GM19468 (cell line): ENCODE measurements at regions not wholly inside any gene's neighbourhood (a gene's known extent, or its start where the extent isn't known, plus 50 kb on each side); places are given as distances from the start of the nearest gene placed in this dataset.

ENCODE experiments used
- ATAC-seq: cut with Tn5 transposase; IDR thresholded peaks from one replicate; pipeline ENCODE4 v1.9.1; 2021; ENCODE audit warnings: mild to moderate bottlenecking, moderate library complexity, moderate number of reproducible peaks; ENCODE audit not compliant: unreplicated experiment; ENCODE audit errors: extremely low read depth

DNA sequence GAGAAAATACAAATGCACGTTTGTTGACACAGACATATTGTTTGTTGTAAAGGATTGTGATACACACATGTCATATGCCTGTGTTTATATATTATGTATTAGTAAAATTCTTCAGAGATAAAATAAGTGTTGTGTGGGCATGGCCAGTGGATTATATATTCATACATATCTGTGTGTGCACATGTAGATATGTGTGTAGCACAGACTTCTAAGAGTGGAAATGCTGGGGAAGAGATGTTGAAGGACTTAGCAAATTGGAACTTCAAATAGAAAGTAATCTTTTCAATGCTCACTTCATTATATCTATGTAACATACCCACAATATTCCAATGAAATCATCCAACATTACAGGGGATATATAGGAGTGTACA lies 413.2 kb downstream of the LMO7 start:
- no peak for ATAC-seq

DNA sequence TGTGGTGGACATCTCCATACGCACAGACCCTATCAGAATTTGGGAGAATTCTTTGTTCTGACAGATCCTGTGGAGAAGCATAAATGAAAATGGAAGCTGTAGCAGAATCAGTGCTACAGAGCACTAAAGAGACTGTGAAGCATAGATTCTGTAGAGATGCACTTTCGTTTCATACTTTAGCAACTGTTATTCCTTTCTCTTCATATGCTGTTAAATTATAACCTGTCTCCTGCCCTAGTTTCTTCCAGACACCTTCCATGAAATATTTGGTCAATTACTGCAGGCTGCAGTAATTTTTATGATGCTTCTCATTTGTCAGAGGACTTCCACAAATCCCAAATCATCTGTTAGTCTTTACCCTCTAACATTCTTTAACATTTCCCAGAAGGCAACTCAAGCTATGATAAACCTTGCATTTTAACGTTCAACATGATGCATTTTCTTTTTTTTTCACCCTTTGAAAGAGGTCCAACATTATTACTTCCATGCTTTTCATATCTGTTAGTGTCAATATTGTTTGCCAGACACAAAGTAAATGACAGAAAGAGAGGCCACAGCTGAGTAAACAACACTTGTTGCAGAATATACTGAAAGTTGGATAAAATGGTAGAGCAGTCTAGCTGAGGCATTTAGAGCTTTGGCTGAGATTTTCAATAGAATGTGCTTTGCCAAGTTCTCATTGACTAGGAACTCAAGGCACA lies 412.7 kb downstream of the LMO7 start:
- no peak for ATAC-seq

DNA sequence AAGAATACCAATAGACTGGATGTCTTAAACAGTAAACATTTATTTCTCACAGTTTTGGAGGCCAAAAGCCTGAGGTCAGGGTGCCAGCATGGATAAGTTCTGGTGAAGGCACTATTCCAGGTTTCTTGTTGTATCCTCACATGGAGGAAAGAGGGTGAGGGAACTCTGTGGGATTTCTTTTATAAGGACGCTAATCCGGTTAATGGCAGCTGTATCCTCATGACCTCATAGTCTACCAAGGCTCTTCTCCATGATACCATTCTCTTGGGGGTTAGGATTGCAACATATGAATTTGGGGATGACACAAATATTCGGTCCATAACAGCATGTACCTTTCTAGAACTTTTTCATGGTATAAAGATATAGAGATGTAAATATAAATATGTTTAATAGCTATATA lies 412.0 kb downstream of the LMO7 start:
- no peak for ATAC-seq

DNA sequence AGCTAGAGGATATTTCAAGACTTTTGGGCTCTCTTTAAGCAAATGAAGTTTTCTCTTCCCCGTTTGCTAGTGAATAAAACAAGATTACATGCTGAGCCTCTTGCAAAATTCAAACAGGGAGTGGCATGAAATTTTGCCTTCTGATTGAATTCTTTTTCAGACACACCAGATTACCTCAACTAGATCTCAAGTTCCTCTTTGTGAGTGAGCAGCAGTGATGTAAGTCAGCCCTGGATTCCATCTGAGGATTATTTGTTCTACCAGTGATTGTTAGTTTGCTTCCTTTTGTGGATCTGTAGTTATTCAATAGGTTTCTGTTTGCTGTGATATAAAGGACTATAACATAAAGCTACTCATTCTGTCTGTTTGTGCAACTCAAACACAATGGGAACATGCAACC lies 407.7 kb downstream of the LMO7 start:
- ATAC-seq = no peak

DNA sequence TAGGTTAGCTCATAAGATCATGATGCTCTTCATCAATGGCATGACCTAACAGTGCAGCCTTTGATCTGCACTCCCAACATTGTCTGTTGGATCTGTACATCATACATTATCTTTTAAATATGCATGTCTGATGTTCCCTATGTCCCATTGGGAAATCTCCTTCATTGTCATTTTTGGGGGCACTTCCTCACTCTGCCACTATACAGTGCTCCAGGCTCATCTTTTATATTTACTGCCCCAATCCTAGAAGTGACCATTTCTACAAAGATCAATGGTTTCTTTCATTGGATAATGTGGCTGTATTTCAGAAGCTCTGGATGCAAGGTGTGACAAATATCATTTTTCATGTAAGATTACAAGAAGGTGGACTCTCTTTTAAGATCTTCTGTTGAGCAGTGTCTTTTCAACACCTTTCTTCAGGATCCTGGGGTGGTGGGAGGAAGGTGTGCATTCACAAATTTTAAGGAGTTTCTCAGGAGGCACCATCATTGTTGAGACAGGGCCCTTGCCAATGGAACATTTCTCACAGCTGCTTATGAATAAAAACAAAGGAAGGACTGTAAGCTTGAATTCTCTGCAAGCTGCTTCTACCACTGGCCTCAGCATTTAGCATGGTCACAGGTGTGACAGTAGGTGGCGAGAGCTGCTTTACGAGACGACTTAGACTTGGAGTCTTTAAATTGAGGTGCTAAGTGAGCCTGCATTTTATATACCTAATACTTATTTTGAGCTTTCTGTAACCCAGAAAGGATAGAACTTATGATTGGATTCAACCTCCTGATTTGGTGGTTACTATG lies 403.0 kb downstream of the LMO7 start:
- no peak for ATAC-seq

DNA sequence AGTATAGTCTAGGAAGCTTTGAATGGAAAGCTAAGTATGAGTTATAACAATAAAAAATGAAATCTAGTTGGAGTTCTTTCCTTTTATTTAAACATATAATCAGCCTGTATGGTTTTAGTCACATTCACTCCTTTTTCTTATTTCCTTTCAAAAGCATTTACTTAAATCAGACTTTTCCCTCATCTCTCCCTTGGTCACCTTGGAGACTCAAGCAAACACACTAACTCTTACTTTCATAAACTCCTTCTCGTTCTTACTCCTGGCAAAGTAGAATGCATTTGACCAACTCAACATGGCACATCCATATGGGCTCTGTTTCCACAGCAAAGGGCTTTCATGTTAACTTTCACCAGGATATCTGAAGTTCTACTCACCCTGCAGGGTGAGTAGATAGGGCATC lies 400.0 kb downstream of the LMO7 start:
- no peak for ATAC-seq

DNA sequence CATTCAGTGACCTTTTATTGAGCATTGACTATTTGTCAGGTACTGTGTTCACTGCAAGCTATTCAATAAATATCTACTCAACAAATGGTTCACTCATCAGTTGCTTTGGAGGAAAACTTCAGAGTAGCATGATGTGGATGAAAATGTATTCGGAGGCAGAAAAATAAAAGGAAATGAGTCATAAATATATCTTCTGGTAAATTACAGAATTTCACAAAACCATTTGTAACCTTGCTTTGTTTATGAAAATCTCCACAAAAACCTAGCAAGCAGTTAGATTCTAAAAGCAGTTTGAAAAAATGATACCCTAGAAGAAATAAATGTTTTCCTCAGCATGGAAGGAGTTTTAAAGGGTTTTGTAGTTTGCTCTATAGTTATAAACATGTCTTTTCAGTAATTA lies 399.6 kb downstream of the LMO7 start:
- no peak for ATAC-seq

DNA sequence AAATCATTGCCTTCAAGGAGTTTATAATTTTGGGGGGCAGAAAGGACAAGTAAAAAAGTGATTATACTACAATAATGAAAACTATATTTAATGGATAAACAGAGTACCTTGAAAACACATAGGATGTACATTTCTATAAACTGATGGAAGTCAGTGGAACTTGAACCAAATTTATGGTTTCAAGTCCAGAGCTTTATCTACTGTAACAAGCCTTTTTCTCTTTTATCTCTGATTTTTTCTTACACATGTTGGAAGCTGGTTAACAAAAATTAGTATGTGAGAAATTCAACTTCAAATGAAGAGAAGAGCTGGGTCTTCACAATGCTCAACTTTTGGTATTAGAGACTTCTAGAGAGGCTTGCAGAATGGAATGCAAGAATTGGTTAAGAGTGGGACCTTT lies 393.6 kb downstream of the LMO7 start:
- ATAC-seq = no peak

DNA sequence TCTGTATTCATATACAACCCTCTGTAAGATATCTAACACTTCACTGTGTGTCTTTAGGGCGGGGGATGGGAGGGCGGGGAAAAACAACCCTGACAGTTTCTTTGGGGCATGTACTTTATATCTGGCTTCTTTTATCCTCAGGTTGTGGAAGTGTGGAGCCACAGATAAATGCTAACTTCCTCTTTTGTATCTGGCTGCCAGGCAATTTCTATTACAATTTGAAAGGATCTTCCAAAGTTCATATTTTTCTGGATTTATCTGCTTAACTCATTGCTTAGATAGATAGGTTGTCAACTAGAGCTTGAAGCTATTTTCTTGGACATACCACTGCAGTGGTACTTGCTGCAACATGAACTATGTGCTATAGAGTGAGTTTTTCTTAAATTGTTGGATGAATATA lies 393.0 kb downstream of the LMO7 start:
- ATAC-seq = no peak

DNA sequence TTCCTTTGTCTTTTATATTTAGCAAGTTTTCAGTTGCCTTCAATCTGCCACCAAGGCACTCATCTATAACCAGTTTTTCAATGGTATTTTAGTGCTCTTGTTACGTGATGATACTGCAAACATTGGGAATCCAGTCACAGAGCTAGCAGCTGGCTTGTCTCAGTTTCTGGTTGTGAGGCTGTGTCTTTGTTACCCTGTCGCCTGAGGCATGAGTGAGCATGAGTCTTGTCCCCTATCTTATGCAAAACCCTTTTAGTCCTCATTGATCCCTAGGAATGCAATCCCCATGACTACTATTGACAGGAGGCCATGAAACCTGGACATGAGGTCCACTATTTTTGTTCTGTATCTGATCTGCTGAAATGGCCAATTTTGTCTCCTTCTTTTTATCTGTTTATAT lies 391.0 kb downstream of the LMO7 start:
- ATAC-seq = no peak

DNA sequence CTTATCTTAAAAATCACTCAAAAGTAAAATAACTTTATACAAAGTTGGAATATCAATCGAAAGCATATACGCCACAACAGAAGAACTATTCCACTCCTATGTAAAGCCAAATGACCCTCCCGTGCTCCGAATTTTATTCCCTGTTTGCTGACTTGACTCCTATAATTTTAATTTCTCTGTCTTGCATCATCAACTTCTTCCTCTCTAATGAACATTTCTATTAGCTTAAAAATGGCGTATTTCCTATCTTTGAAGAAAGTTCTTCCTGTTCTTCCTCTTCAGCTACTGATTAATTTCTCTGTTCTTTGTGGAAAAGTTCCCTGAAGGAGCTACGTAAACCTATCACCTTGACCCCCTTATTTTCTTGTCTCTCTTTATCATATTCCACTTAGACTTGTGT lies 389.3 kb downstream of the LMO7 start:
- ATAC-seq = no peak

DNA sequence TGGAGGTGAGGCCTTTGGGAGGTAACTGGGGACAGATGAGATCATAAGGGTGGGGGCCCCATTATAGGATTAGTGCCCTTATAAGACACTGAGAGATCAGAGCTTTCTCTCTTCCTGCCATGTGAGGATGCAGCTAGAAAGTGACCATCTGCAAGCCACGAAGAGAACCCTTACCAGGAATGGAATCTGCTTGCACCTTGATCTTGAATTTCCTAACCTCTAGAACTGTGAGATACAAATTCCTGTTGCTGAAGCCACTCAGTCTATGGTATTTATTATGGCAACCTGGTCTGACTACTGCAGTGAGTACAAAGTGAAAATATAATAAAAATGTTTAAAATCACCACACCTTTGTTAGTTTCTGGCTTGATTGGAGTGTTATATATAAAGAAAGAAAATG lies 388.0 kb downstream of the LMO7 start:
- no peak for ATAC-seq

DNA sequence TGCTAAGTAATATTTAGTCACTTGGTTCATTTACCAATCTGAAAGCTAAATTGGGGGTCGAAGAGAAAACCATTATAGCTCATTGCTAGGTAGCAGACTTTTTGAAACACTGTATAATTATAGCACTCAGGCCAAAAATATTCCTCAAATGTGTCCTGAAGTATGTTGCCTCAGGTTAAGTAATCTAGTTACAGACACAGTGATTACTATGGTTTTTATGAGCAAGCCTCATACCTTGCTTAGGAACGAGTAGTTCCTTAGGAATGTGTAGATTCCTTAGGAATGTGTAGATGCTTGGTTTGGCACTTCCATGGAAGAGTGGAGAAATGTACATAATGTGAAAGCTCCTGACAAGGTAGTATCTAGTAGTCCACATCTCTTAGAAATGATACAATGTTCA lies 387.5 kb downstream of the LMO7 start:
- no peak for ATAC-seq

DNA sequence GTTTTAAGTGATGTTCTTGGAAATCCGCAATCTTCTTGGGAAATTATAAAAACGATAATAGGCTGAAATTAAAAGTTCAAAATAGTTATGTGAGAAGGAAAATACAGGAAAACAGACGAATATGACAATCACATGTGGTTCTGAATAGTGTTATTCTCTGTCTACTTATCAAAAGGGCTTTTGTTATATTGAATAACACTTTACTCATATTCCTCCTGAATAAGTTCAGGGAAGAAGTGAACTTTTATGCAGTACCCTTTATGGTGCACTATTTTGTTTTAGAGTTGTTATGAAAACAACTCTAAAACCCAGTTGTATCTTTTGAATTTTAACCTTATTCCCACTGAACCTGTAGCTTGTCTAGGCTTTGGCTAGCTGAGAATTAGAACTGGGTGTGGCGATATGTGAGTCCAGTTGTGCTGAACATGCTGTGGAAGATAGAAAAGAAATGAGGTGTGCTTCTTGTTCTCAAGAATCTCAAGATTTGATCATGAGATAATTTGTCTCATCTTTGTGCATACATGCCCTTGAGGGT lies 384.4 kb downstream of the LMO7 start:
- no peak for ATAC-seq

DNA sequence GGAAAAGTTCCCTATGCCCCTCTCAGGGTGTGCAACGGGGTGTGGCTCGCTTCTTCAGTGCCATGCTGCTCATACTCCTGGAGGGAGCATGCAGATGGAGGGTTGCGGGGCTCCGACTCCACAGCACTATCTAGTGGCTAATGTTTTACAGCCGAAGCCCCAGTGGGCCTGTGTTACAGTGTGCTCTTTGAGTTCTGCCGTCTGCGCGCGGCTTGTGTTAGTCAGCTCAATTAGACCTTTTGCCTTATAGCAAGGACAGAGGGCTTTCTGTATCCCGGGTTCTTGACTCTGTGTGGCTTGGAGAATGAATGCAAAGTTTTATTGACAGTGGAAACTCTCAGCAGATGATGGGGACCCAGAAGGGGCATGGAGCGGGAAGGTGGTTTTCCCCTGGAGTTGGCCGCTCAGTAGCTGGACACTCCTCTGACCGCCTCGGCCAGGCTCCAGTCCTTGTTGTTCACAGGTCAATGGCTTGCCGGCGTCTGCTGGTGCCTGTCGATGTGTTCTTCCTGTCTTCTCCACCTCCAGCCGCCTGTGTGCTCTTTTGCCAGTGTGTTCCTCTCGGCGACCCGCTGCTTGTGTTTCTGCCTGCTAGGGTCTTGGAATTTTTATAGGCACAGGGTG lies 383.4 kb downstream of the LMO7 start:
- peak; percentile 43 for ATAC-seq

DNA sequence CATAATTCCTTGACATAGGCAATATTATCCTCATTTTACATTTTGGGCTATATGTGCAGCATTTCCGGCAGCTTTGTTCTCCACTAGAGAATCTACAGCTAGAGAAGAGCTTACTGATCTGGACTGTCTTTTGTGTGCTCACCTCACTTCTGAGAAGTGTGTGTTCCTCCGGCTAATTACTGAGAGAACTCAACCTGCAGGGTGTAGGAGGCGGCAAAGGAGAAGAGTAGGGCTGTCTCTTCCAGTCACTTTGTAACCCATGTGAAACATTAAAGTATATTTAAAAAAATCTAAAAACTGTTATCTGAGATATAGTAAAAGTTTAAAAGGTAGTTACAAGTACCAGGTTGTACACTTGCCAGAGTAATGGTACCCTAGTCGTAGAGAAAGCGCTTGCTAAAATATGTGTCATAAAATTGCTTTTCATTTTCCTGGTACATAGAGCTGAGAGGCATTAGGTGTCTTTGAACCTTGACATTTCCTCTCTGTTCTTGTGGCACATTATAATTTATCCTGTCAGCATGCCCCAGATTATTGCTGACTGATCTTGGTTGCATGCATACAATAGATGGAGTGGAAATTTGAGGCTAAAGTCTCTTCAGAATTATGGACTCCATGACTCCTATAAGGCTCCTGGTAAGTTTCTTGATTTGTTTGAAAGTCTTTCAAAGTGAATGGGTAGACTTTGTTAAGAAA lies 381.9 kb downstream of the LMO7 start:
- ATAC-seq = no peak

DNA sequence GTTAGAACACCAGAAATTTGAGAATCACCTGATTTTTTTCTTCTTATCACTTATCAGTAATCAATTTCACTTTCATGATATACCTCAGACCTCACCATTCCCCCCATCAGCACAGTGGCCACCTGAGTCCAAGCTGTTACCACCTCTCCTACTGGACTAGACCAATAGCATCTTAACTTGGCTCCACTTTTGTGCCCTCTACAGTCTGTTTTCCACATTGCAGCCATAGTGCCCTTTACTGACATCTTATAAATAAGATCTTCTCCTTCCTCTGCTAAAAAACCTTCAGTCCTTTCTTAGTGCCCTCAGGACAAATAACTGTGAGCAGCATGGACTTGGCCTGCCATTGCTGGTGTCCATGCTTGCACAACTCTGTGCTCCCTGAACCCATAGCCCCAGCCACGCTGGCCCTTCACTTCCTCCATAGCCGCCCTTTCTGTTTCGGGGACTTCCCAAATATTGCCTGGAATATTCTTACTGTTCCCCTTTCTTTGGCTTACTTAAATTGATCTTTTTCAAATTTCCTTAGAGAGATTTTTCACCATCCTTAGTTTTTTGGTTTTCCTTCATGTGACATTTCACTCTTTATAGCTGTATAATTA lies 380.8 kb downstream of the LMO7 start:
- peak; percentile 32 for ATAC-seq

DNA sequence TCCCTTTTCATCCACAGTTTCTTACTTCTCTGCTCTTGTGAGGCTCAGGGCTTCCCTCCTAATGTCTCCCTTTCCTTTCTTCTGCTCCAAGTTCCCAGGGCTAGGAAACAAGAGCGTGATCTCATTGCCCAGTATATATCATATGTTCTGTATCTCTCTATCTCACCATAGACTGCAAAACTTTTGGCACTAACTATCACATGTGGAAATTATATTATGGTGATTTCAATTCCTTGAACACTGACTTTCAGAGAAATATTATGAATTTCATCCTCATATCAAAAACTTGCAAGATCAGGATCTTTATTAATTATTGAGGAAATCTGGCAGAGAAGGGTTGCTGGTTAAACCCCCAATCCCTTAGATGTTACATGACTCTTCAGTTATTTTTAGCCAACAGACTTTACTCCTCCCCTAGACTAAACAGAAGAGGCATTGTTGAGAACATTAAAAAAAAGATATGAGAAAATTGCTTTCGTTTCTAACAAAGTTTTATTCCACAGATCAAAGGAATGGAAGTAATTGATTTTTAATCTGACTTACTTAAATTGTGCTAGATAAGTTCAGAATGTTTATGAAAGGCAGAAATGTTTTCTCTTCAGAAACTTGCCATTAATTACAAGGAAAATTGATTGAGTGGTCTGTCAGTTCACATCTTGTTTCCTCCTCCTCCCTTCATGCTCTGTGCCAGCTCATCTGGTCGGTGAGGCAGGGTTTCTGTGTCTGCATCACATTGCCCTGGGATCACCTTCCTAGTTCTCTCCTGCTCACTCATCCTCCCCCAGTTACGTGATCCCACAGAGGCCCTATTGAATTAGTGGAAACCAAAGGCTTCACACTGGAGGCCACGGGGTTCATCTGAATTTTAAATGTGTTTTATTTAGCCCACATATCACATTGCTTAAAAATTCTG lies 378.5 kb downstream of the LMO7 start:
- ATAC-seq = no peak

DNA sequence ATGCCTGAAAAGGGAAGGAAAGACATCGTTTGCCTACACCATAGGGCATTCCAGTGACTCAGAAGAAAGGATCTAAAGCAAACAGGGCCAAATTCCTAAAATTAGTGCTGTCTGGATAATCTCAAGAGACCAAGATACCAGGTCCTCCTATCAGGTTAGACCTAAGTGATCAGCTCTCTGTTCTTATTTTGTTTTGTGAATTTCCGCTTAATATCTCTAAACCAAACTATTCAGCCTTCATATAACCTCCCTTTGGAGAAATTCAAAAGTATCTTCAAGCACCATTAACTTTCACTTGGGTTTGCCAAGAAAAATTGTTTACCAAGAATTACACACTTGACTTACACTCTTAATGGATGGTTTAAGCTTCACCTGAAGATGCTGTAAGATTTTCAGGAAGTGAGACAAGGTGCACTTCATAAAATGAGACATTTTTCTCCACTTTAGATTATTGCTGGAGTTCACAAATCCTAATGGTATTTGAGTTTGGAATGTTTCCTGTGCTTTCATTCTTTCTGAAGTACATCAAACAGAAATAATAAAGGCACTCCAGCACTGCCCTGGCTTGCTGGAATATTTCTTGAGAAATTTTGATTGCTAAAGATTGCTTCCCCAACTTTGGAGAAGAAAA lies 376.1 kb downstream of the LMO7 start:
- no peak for ATAC-seq
